HEK293T (cell line): ENCODE measurements at regions not wholly inside any gene's neighbourhood (a gene's known extent, or its start where the extent isn't known, plus 50 kb on each side); places are given as distances from the start of the nearest gene placed in this dataset.

Experiments
- BHLHE40 ChIP-seq: fragments of 450-650 bp; IDR thresholded peaks from 2 replicates; pipeline ENCODE4 v1.6.1; 2016; ENCODE audit warnings: mild to moderate bottlenecking, moderate library complexity, borderline replicate concordance
- ELF4 ChIP-seq: fragments of 450-650 bp; IDR thresholded peaks from 2 replicates; pipeline ENCODE4 v1.6.1; 2017; ENCODE audit warnings: antibody characterized with exemption
- FOXK2 ChIP-seq: fragments of 450-650 bp; IDR thresholded peaks from 2 replicates; pipeline ENCODE4 v1.6.1; 2016; ENCODE audit warnings: mild to moderate bottlenecking
- FOXM1 ChIP-seq: fragments of 450-650 bp; IDR thresholded peaks from 2 replicates; pipeline ENCODE4 v1.6.1; 2017; ENCODE audit warnings: mild to moderate bottlenecking, borderline replicate concordance
- LEF1 ChIP-seq: fragments of 450-650 bp; IDR thresholded peaks from 2 replicates; pipeline ENCODE4 v1.6.1; 2017; ENCODE audit warnings: mild to moderate bottlenecking, borderline replicate concordance
- NFRKB ChIP-seq: fragments of 450-650 bp; IDR thresholded peaks from 2 replicates; pipeline ENCODE4 v1.6.1; 2016; ENCODE audit warnings: mild to moderate bottlenecking, moderate library complexity
- SP1 ChIP-seq: fragments of 450-650 bp; IDR thresholded peaks from 2 replicates; pipeline ENCODE4 v1.6.1; 2017
- SUZ12 ChIP-seq: fragments of 450-650 bp; IDR thresholded peaks from 2 replicates; pipeline ENCODE4 v1.6.1; 2016; ENCODE audit warnings: mild to moderate bottlenecking
- TARDBP ChIP-seq: fragments of 450-650 bp; IDR thresholded peaks from 2 replicates; pipeline ENCODE4 v1.6.1; 2016
- TF ChIP-seq, protein P1 (sequence below): fragments of 450-650 bp; IDR thresholded peaks from 2 replicates; pipeline ENCODE4 v1.6.1; 2016

DNA sequence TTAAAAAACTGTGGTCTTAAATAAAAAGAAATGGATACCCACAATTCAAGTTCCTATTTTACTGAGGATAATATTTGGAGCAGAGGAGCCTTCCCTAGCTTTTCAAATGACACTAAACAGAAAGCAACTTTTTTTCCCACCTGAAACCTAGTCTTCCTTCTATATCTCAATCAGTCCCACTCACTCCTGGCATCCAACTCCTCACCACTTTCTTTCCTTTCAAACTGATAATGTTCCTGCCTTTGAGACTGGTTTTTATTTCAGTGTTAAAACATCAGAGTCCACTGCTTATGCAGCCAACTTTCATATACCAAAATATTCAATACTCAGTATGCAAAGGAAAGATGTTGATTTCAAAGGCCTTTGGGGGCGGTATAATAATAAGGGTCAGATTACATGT, 225.6 kb downstream of the GXYLT1 start:
- TF ChIP-seq FOXK2, result no peak
- no peak for TF ChIP-seq NFRKB
- TF ChIP-seq TARDBP, result no peak
- TF ChIP-seq FOXM1, result no peak
- no peak for TF ChIP-seq ELF4
- no peak for TF ChIP-seq SUZ12
- TF ChIP-seq LEF1, result no peak
- TF ChIP-seq BHLHE40, result no peak
- no peak for TF ChIP-seq SP1
- TF ChIP-seq, protein P1, sequence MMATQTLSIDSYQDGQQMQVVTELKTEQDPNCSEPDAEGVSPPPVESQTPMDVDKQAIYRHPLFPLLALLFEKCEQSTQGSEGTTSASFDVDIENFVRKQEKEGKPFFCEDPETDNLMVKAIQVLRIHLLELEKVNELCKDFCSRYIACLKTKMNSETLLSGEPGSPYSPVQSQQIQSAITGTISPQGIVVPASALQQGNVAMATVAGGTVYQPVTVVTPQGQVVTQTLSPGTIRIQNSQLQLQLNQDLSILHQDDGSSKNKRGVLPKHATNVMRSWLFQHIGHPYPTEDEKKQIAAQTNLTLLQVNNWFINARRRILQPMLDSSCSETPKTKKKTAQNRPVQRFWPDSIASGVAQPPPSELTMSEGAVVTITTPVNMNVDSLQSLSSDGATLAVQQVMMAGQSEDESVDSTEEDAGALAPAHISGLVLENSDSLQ, result no peak
